ENCODE measurements at regions not wholly inside any gene's neighbourhood (a gene's known extent, or its start where the extent isn't known, plus 50 kb on each side); places are given as distances from the start of the nearest gene placed in this dataset.

GRCh38 chr6:139473231-139473701 is 98.8 kb upstream of the CITED2 start:
- DNase-seq (ENCODE audit: low read depth), result no peak
- no peak overlapping the region for H3K4me3 ChIP-seq (ENCODE audit: low read depth, low read length)
- TF ChIP-seq CTCF (IDR thresholded peaks at IDR 0.05; ENCODE audit: control insufficient read depth, extremely low read depth, insufficient read depth), result no peak

- H3K4me3 ChIP-seq (ENCODE audit: low read depth, low read length), result no peak overlapping the region
- DNase-seq (ENCODE audit: low read depth), result no peak
- no peak for TF ChIP-seq CTCF (IDR thresholded peaks at IDR 0.05; ENCODE audit: control insufficient read depth, extremely low read depth, insufficient read depth)
Measured at GRCh38 chr6:139472351-139473015, 98.0 kb upstream of the CITED2 start.

GRCh38 chr6:139470997-139471396 is 96.5 kb upstream of the CITED2 start:
- DNase-seq (ENCODE audit: low read depth), result no peak
- no peak overlapping the region for H3K4me3 ChIP-seq (ENCODE audit: low read depth, low read length)
- TF ChIP-seq CTCF (IDR thresholded peaks at IDR 0.05; ENCODE audit: control insufficient read depth, extremely low read depth, insufficient read depth), result no peak

GRCh38 chr6:139468178-139468819 is 93.9 kb upstream of the CITED2 start:
- TF ChIP-seq CTCF (IDR thresholded peaks at IDR 0.05; ENCODE audit: control insufficient read depth, extremely low read depth, insufficient read depth), result no peak
- DNase-seq (ENCODE audit: low read depth), result no peak
- H3K4me3 ChIP-seq (ENCODE audit: low read depth, low read length), result no peak overlapping the region

- TF ChIP-seq CTCF (IDR thresholded peaks at IDR 0.05; ENCODE audit: control insufficient read depth, extremely low read depth, insufficient read depth), result no peak
- no peak for DNase-seq (ENCODE audit: low read depth)
- no peak overlapping the region for H3K4me3 ChIP-seq (ENCODE audit: low read depth, low read length)
Measured at GRCh38 chr6:139457476-139457875, 83.0 kb upstream of the CITED2 start.

- DNase-seq (ENCODE audit: low read depth), result no peak
- no peak overlapping the region for H3K4me3 ChIP-seq (ENCODE audit: low read depth, low read length)
- no peak for TF ChIP-seq CTCF (IDR thresholded peaks at IDR 0.05; ENCODE audit: control insufficient read depth, extremely low read depth, insufficient read depth)
Measured at GRCh38 chr6:139452148-139452876, 77.9 kb upstream of the CITED2 start.
